GM23338 (cell line): ENCODE measurements at regions not wholly inside any gene's neighbourhood (a gene's known extent, or its start where the extent isn't known, plus 50 kb on each side); places are given as distances from the start of the nearest gene placed in this dataset.

Experiments
- ATAC-seq: fragments of 200-7000 bp; cut with Tn5 transposase; 3 replicates; pipeline ENCODE4 v1.9.1; 2020
- DNase-seq: peaks from one replicate; pipeline ENCODE4 v3.0.0-alpha.2; 2015; ENCODE audit warnings: low spot score
- H2AFZ ChIP-seq: fragments of 200-600 bp; sonication (generic); 2 replicates; pipeline ENCODE4 v1.8.0; 2016; ENCODE audit warnings: antibody characterized with exemption, mild to moderate bottlenecking, moderate library complexity
- H3F3A ChIP-seq: fragments of 200-600 bp; sonication (generic); replicated peaks from 2 replicates; pipeline ENCODE4 v1.8.0; 2017; ENCODE audit warnings: antibody characterized with exemption, mixed run types, low read depth
- H3K27ac ChIP-seq: fragments of 200-600 bp; sonication (generic); 2 replicates; pipeline ENCODE4 v1.6.1; 2016; ENCODE audit warnings: low read depth
- H3K27me3 ChIP-seq: fragments of 200-600 bp; sonication (generic); 2 replicates; pipeline ENCODE4 v1.8.0; 2016; ENCODE audit warnings: mild to moderate bottlenecking, mixed run types, moderate library complexity; ENCODE audit not compliant: insufficient read depth
- H3K36me3 ChIP-seq: fragments of 200-600 bp; sonication (generic); 2 replicates; pipeline ENCODE4 v1.8.0; 2016; ENCODE audit warnings: mild to moderate bottlenecking; ENCODE audit not compliant: insufficient read depth
- H3K4me1 ChIP-seq: fragments of 200-600 bp; sonication (generic); 2 replicates; pipeline ENCODE4 v1.8.0; 2016; ENCODE audit warnings: mild to moderate bottlenecking, moderate library complexity; ENCODE audit not compliant: insufficient read depth
- H3K4me2 ChIP-seq: fragments of 200-600 bp; sonication (generic); 2 replicates; pipeline ENCODE4 v1.7.1; 2017; ENCODE audit warnings: mixed run types
- H3K4me3 ChIP-seq: fragments of 200-600 bp; sonication (generic); 2 replicates; pipeline ENCODE4 v1.6.1; 2016; ENCODE audit warnings: mixed run types
- H3K79me2 ChIP-seq: fragments of 200-600 bp; sonication (generic); replicated peaks from 2 replicates; pipeline ENCODE4 v1.8.0; 2017; ENCODE audit warnings: mild to moderate bottlenecking; ENCODE audit not compliant: insufficient read depth
- H3K9me2 ChIP-seq: fragments of 200-600 bp; sonication (generic); 2 replicates; pipeline ENCODE4 v1.8.0; 2017; ENCODE audit not compliant: insufficient read depth
- H4K20me1 ChIP-seq: fragments of 200-600 bp; sonication (generic); replicated peaks from 2 replicates; pipeline ENCODE4 v1.8.0; 2017; ENCODE audit warnings: mild to moderate bottlenecking; ENCODE audit not compliant: insufficient read depth
- H3K27ac Mint-ChIP-seq: 2 replicates; pipeline ENCODE4 v1.8.0; 2020; ENCODE audit warnings: inconsistent platforms, mild to moderate bottlenecking, moderate library complexity, mixed read lengths
- H3K27me3 Mint-ChIP-seq: 3 replicates; pipeline ENCODE4 v1.8.0; 2022; ENCODE audit warnings: low read depth, mild to moderate bottlenecking, moderate library complexity, mixed read lengths, inconsistent platforms; ENCODE audit not compliant: insufficient read depth, poor library complexity
- H3K36me3 Mint-ChIP-seq: 3 replicates; pipeline ENCODE4 v1.8.0; 2021; ENCODE audit warnings: low read depth, mild to moderate bottlenecking, inconsistent platforms, moderate library complexity, mixed read lengths
- H3K4me1 Mint-ChIP-seq: 3 replicates; pipeline ENCODE4 v1.8.0; 2020; ENCODE audit warnings: mild to moderate bottlenecking, inconsistent platforms, mixed read lengths
- H3K4me3 Mint-ChIP-seq: 3 replicates; pipeline ENCODE4 v1.8.0; 2021; ENCODE audit warnings: moderate library complexity, mild to moderate bottlenecking, inconsistent platforms, mixed read lengths
- H3K9me3 Mint-ChIP-seq: 3 replicates; pipeline ENCODE4 v1.8.0; 2020; ENCODE audit warnings: moderate library complexity, mild to moderate bottlenecking, inconsistent platforms, mixed read lengths
- CREB1 ChIP-seq: fragments of 250-450 bp; sonication (Bioruptor Pico); IDR thresholded peaks from 2 replicates; pipeline ENCODE4 v1.5.0; 2020; ENCODE audit warnings: low read depth, mild to moderate bottlenecking, moderate library complexity
- ETS1 ChIP-seq: IDR thresholded peaks from 2 replicates; pipeline ENCODE4 v1.6.1; 2016; ENCODE audit warnings: antibody characterized with exemption
- EZH2 ChIP-seq: fragments of 200-600 bp; sonication (generic); IDR thresholded peaks from one replicate; pipeline ENCODE4 v1.8.0; 2017; ENCODE audit warnings: antibody characterized with exemption, mild to moderate bottlenecking, low read depth; ENCODE audit not compliant: unreplicated experiment
- EZH2phosphoT487 ChIP-seq: fragments of 200-600 bp; sonication (generic); IDR thresholded peaks from one replicate; pipeline ENCODE4 v1.8.1; 2018; ENCODE audit warnings: antibody characterized with exemption; ENCODE audit not compliant: unreplicated experiment
- JUNB ChIP-seq: IDR thresholded peaks from one replicate; pipeline ENCODE4 v1.6.1; 2016; ENCODE audit warnings: antibody characterized with exemption; ENCODE audit not compliant: unreplicated experiment
- NANOG ChIP-seq: IDR thresholded peaks from 2 replicates; pipeline ENCODE4 v1.6.1; 2016; ENCODE audit warnings: antibody characterized with exemption, borderline replicate concordance
- POLR2AphosphoS5 ChIP-seq: IDR thresholded peaks from 2 replicates; pipeline ENCODE4 v1.6.1; 2016; ENCODE audit warnings: antibody characterized with exemption, low read depth
- STAT1 ChIP-seq: IDR thresholded peaks from one replicate; pipeline ENCODE4 v1.6.1; 2016; ENCODE audit warnings: antibody characterized with exemption; ENCODE audit not compliant: unreplicated experiment
- ZNF114 ChIP-seq: fragments of 250-450 bp; sonication (Bioruptor Pico); IDR thresholded peaks from 2 replicates; pipeline ENCODE4 v1.5.0; 2020; ENCODE audit warnings: mild to moderate bottlenecking, moderate library complexity
- ZNF331 ChIP-seq: fragments of 250-450 bp; sonication (Bioruptor Pico); IDR thresholded peaks from 2 replicates; pipeline ENCODE4 v1.5.0; 2020; ENCODE audit warnings: low read depth, mild to moderate bottlenecking, moderate library complexity
- TF ChIP-seq, protein P1 (sequence below), 2 experiments: fragments of 200-600 bp in 1 of 2; sonication (generic) in 1 of 2; conservative IDR thresholded peaks; 2 replicates each; pipeline versions ENCODE4 v1.5.1 to v1.6.1; 2016 to 2017; ENCODE audit warnings: antibody characterized with exemption in 2 of 2, low read depth in 2 of 2, mild to moderate bottlenecking in 2 of 2, moderate library complexity in 1 of 2
- TF ChIP-seq, protein P2 (sequence below): IDR thresholded peaks from one replicate; pipeline ENCODE4 v1.6.1; 2018; ENCODE audit warnings: antibody characterized with exemption; ENCODE audit not compliant: unreplicated experiment
- TF ChIP-seq, protein P3 (sequence below): fragments of 250-450 bp; sonication (Bioruptor Pico); IDR thresholded peaks from 2 replicates; pipeline ENCODE4 v1.5.0; 2020; ENCODE audit warnings: mild to moderate bottlenecking, moderate library complexity

GRCh38 chr4:137347371-137347770 is 184.9 kb downstream of the PCDH18 start:
- DNase-seq (no peak), ATAC-seq (no peak)
- TF ChIP-seq, protein P1, sequence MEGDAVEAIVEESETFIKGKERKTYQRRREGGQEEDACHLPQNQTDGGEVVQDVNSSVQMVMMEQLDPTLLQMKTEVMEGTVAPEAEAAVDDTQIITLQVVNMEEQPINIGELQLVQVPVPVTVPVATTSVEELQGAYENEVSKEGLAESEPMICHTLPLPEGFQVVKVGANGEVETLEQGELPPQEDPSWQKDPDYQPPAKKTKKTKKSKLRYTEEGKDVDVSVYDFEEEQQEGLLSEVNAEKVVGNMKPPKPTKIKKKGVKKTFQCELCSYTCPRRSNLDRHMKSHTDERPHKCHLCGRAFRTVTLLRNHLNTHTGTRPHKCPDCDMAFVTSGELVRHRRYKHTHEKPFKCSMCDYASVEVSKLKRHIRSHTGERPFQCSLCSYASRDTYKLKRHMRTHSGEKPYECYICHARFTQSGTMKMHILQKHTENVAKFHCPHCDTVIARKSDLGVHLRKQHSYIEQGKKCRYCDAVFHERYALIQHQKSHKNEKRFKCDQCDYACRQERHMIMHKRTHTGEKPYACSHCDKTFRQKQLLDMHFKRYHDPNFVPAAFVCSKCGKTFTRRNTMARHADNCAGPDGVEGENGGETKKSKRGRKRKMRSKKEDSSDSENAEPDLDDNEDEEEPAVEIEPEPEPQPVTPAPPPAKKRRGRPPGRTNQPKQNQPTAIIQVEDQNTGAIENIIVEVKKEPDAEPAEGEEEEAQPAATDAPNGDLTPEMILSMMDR (conservative IDR thresholded peaks at IDR 0.05; ENCODE audit: low read depth in 2 of 2) = no peak
- TF ChIP-seq STAT1 = no peak
- TF ChIP-seq NANOG = no peak
- TF ChIP-seq JUNB = no peak
- TF ChIP-seq ZNF331 (CRISPR knock-in tag) = no peak
- TF ChIP-seq, protein P2, sequence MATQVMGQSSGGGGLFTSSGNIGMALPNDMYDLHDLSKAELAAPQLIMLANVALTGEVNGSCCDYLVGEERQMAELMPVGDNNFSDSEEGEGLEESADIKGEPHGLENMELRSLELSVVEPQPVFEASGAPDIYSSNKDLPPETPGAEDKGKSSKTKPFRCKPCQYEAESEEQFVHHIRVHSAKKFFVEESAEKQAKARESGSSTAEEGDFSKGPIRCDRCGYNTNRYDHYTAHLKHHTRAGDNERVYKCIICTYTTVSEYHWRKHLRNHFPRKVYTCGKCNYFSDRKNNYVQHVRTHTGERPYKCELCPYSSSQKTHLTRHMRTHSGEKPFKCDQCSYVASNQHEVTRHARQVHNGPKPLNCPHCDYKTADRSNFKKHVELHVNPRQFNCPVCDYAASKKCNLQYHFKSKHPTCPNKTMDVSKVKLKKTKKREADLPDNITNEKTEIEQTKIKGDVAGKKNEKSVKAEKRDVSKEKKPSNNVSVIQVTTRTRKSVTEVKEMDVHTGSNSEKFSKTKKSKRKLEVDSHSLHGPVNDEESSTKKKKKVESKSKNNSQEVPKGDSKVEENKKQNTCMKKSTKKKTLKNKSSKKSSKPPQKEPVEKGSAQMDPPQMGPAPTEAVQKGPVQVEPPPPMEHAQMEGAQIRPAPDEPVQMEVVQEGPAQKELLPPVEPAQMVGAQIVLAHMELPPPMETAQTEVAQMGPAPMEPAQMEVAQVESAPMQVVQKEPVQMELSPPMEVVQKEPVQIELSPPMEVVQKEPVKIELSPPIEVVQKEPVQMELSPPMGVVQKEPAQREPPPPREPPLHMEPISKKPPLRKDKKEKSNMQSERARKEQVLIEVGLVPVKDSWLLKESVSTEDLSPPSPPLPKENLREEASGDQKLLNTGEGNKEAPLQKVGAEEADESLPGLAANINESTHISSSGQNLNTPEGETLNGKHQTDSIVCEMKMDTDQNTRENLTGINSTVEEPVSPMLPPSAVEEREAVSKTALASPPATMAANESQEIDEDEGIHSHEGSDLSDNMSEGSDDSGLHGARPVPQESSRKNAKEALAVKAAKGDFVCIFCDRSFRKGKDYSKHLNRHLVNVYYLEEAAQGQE = no peak
- no peak for TF ChIP-seq ETS1
- no peak for TF ChIP-seq EZH2
- TF ChIP-seq, protein P3, sequence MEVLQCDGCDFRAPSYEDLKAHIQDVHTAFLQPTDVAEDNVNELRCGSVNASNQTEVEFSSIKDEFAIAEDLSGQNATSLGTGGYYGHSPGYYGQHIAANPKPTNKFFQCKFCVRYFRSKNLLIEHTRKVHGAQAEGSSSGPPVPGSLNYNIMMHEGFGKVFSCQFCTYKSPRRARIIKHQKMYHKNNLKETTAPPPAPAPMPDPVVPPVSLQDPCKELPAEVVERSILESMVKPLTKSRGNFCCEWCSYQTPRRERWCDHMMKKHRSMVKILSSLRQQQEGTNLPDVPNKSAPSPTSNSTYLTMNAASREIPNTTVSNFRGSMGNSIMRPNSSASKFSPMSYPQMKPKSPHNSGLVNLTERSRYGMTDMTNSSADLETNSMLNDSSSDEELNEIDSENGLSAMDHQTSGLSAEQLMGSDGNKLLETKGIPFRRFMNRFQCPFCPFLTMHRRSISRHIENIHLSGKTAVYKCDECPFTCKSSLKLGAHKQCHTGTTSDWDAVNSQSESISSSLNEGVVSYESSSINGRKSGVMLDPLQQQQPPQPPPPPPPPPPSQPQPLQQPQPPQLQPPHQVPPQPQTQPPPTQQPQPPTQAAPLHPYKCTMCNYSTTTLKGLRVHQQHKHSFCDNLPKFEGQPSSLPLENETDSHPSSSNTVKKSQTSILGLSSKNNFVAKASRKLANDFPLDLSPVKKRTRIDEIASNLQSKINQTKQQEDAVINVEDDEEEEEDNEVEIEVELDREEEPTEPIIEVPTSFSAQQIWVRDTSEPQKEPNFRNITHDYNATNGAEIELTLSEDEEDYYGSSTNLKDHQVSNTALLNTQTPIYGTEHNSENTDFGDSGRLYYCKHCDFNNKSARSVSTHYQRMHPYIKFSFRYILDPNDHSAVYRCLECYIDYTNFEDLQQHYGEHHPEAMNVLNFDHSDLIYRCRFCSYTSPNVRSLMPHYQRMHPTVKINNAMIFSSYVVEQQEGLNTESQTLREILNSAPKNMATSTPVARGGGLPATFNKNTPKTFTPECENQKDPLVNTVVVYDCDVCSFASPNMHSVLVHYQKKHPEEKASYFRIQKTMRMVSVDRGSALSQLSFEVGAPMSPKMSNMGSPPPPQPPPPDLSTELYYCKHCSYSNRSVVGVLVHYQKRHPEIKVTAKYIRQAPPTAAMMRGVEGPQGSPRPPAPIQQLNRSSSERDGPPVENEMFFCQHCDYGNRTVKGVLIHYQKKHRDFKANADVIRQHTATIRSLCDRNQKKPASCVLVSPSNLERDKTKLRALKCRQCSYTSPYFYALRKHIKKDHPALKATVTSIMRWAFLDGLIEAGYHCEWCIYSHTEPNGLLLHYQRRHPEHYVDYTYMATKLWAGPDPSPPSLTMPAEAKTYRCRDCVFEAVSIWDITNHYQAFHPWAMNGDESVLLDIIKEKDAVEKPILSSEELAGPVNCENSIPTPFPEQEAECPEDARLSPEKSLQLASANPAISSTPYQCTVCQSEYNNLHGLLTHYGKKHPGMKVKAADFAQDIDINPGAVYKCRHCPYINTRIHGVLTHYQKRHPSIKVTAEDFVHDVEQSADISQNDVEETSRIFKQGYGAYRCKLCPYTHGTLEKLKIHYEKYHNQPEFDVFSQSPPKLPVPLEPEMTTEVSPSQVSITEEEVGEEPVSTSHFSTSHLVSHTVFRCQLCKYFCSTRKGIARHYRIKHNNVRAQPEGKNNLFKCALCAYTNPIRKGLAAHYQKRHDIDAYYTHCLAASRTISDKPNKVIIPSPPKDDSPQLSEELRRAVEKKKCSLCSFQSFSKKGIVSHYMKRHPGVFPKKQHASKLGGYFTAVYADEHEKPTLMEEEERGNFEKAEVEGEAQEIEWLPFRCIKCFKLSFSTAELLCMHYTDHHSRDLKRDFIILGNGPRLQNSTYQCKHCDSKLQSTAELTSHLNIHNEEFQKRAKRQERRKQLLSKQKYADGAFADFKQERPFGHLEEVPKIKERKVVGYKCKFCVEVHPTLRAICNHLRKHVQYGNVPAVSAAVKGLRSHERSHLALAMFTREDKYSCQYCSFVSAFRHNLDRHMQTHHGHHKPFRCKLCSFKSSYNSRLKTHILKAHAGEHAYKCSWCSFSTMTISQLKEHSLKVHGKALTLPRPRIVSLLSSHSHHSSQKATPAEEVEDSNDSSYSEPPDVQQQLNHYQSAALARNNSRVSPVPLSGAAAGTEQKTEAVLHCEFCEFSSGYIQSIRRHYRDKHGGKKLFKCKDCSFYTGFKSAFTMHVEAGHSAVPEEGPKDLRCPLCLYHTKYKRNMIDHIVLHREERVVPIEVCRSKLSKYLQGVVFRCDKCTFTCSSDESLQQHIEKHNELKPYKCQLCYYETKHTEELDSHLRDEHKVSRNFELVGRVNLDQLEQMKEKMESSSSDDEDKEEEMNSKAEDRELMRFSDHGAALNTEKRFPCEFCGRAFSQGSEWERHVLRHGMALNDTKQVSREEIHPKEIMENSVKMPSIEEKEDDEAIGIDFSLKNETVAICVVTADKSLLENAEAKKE (CRISPR knock-in tag) = no peak
- no peak for TF ChIP-seq POLR2AphosphoS5
- no peak for TF ChIP-seq CREB1 (CRISPR knock-in tag)
- TF ChIP-seq EZH2phosphoT487 = no peak
- TF ChIP-seq ZNF114 (CRISPR knock-in tag) = no peak
- Histone ChIP-seq H3K79me2 (no peaks in the 10 kb centered on the region), H2AFZ (no peak overlapping the region), H3K4me3 (no peak overlapping the region), H3K9me2 (no peaks in the 10 kb centered on the region; the same call in 1 of the 2 replicates), H3K27me3 (no peaks in the 10 kb centered on the region), H3K4me1 (no peaks in the 10 kb centered on the region), H3K36me3 (no peaks in the 10 kb centered on the region), H3F3A (no peaks in the 10 kb centered on the region), H3K27ac (no peak overlapping the region), H4K20me1 (no peaks in the 10 kb centered on the region), H3K4me2 (no peak overlapping the region)
- H3K36me3 Mint-ChIP-seq = peaks cover 3% of the 10 kb centered on the region; the same call in 1 of the 3 replicates
- no peak overlapping the region for H3K4me3 Mint-ChIP-seq
- H3K4me1 Mint-ChIP-seq = no peaks in the 10 kb centered on the region
- no peaks in the 10 kb centered on the region for H3K27me3 Mint-ChIP-seq
- H3K9me3 Mint-ChIP-seq = peaks cover 8% of the 10 kb centered on the region
- no peak overlapping the region for H3K27ac Mint-ChIP-seq
